Testis (tissue), 2 donors: ENCODE measurements at regions not wholly inside any gene's neighbourhood (a gene's known extent, or its start where the extent isn't known, plus 50 kb on each side); places are given as distances from the start of the nearest gene placed in this dataset.

Experiments used
- POLR2A ChIP-seq: fragments of 450-650 bp; IDR thresholded peaks from one replicate; pipeline ENCODE4 v1.6.1; 2017; ENCODE audit warnings: antibody characterized with exemption, mild to moderate bottlenecking, moderate library complexity
- TF ChIP-seq, protein P1 (sequence below), 3 experiments: fragments of 450-650 bp in 2 of 3; fragments of 200-600 bp in 1 of 3; sonication (generic) in 1 of 3; IDR thresholded peaks; one replicate each; pipeline ENCODE4 v1.5.1; 2016 to 2019; ENCODE audit warnings: antibody characterized with exemption in 3 of 3, mild to moderate bottlenecking in 2 of 3, moderate library complexity in 1 of 3

DNA sequence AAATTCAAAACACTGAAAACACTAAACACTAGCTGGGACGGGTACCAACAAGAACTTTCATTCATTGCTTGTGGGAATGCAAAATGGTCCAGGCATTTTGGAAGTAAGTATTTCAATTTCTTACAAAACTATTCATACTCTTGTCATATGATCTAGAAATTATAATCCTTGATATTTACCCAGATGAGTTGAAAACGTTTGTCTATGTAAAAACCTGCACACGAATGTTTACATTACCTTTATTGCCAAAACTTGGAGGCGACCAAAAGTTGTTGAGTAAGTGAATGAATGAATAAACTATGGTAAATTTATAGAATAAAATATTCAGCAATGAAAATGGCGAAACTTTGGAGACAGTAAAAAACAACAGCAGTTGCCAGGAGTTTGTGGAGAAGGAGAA lies 222.1 kb upstream of the EDIL3 start:
- TF ChIP-seq, protein P1, sequence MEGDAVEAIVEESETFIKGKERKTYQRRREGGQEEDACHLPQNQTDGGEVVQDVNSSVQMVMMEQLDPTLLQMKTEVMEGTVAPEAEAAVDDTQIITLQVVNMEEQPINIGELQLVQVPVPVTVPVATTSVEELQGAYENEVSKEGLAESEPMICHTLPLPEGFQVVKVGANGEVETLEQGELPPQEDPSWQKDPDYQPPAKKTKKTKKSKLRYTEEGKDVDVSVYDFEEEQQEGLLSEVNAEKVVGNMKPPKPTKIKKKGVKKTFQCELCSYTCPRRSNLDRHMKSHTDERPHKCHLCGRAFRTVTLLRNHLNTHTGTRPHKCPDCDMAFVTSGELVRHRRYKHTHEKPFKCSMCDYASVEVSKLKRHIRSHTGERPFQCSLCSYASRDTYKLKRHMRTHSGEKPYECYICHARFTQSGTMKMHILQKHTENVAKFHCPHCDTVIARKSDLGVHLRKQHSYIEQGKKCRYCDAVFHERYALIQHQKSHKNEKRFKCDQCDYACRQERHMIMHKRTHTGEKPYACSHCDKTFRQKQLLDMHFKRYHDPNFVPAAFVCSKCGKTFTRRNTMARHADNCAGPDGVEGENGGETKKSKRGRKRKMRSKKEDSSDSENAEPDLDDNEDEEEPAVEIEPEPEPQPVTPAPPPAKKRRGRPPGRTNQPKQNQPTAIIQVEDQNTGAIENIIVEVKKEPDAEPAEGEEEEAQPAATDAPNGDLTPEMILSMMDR (IDR thresholded peaks at IDR 0.05): no peak
- TF ChIP-seq POLR2A: no peak
